Neural cell (in vitro differentiated cells): ENCODE measurements at regions not wholly inside any gene's neighbourhood (a gene's known extent, or its start where the extent isn't known, plus 50 kb on each side); places are given as distances from the start of the nearest gene placed in this dataset.

Experiments used
- CTCF ChIP-seq: fragments of 450-650 bp; IDR thresholded peaks from 2 replicates; pipeline ENCODE4 v1.5.1; 2014; ENCODE audit warnings: antibody characterized with exemption, mild to moderate bottlenecking, moderate library complexity; ENCODE audit not compliant: poor library complexity, severe bottlenecking
- MXI1 ChIP-seq: fragments of 450-650 bp; conservative IDR thresholded peaks from 2 replicates; pipeline ENCODE4 v1.6.1; 2014; ENCODE audit warnings: antibody characterized with exemption, mild to moderate bottlenecking; ENCODE audit not compliant: poor library complexity, severe bottlenecking
- POLR2AphosphoS5 ChIP-seq: IDR thresholded peaks from 2 replicates; pipeline ENCODE4 v1.6.1; 2012
- RAD21 ChIP-seq: fragments of 450-650 bp; conservative IDR thresholded peaks from 2 replicates; pipeline ENCODE4 v1.6.1; 2014; ENCODE audit warnings: antibody characterized with exemption, mild to moderate bottlenecking, moderate library complexity
- REST ChIP-seq: IDR thresholded peaks from 2 replicates; pipeline ENCODE4 v1.6.1; 2012; ENCODE audit warnings: borderline replicate concordance
- SMC3 ChIP-seq: fragments of 450-650 bp; conservative IDR thresholded peaks from 2 replicates; pipeline ENCODE4 v1.6.1; 2014; ENCODE audit warnings: antibody characterized with exemption, mild to moderate bottlenecking, moderate library complexity; ENCODE audit not compliant: poor library complexity
- TAF1 ChIP-seq: IDR thresholded peaks from 2 replicates; pipeline ENCODE4 v1.6.1; 2012; ENCODE audit warnings: low read depth

GRCh38 chr7:109375823-109376222, 806.1 kb downstream of the DNAJB9 start:
- TF ChIP-seq REST (no peak), POLR2AphosphoS5 (no peak), CTCF (no peak), SMC3 (no peak), RAD21 (no peak), TAF1 (no peak), MXI1 (no peak)
